ENCODE measurements at regions not wholly inside any gene's neighbourhood (a gene's known extent, or its start where the extent isn't known, plus 50 kb on each side); places are given as distances from the start of the nearest gene placed in this dataset.

GRCh38 chr5:115033861-115034260, 135.8 kb downstream of the TRIM36 start:
- 69% methylated on average over 4 of the region's 4 CpGs for WGBS
- H3K4me3 ChIP-seq (ENCODE audit: low read length in 2 of 2), result no peak overlapping the region
- H3K27ac ChIP-seq (ENCODE audit: low read depth in 1 of 2, low read length in 1 of 2), result no peak overlapping the region
- H3K4me1 ChIP-seq (ENCODE audit: control insufficient read depth in 2 of 2, insufficient read depth in 2 of 2, low read length in 2 of 2), result no peaks in the 10 kb centered on the region
- no peaks in the 10 kb centered on the region for H3K9me3 ChIP-seq (ENCODE audit: control insufficient read depth in 2 of 2, insufficient read depth in 1 of 2, low read length in 1 of 2)
- no peaks in the 10 kb centered on the region for H3K27me3 ChIP-seq (ENCODE audit: control insufficient read depth in 2 of 2, insufficient read depth in 1 of 2, low read length in 1 of 2)
- DNase-seq (ENCODE audit: low read depth in 6 of 9, low spot score in 9 of 9), result no peak
- H3K36me3 ChIP-seq (ENCODE audit: control insufficient read depth in 2 of 2, insufficient read depth in 2 of 2, low read length in 1 of 2), result no peaks in the 10 kb centered on the region

- WGBS, result 60% methylated on average over 4 of the region's 4 CpGs
- H3K27me3 ChIP-seq (ENCODE audit: control insufficient read depth in 2 of 2, insufficient read depth in 1 of 2, low read length in 1 of 2), result no peaks in the 10 kb centered on the region
- no peaks in the 10 kb centered on the region for H3K36me3 ChIP-seq (ENCODE audit: control insufficient read depth in 2 of 2, insufficient read depth in 2 of 2, low read length in 1 of 2)
- DNase-seq (ENCODE audit: low read depth in 6 of 9, low spot score in 9 of 9), result no peak
- H3K27ac ChIP-seq (ENCODE audit: low read depth in 1 of 2, low read length in 1 of 2), result no peak overlapping the region
- H3K9me3 ChIP-seq (ENCODE audit: control insufficient read depth in 2 of 2, insufficient read depth in 1 of 2, low read length in 1 of 2), result no peaks in the 10 kb centered on the region
- no peaks in the 10 kb centered on the region for H3K4me1 ChIP-seq (ENCODE audit: control insufficient read depth in 2 of 2, insufficient read depth in 2 of 2, low read length in 2 of 2)
- H3K4me3 ChIP-seq (ENCODE audit: low read length in 2 of 2), result no peak overlapping the region
Observed at GRCh38 chr5:115028557-115028956, 141.2 kb downstream of the TRIM36 start.

- H3K4me3 ChIP-seq (ENCODE audit: low read length in 2 of 2), result no peak overlapping the region
- H3K27me3 ChIP-seq (ENCODE audit: control insufficient read depth in 2 of 2, insufficient read depth in 1 of 2, low read length in 1 of 2), result no peaks in the 10 kb centered on the region
- no peaks in the 10 kb centered on the region for H3K4me1 ChIP-seq (ENCODE audit: control insufficient read depth in 2 of 2, insufficient read depth in 2 of 2, low read length in 2 of 2)
- no peak for DNase-seq (ENCODE audit: low read depth in 6 of 9, low spot score in 9 of 9)
- H3K27ac ChIP-seq (ENCODE audit: low read depth in 1 of 2, low read length in 1 of 2), result no peak overlapping the region
- no peaks in the 10 kb centered on the region for H3K36me3 ChIP-seq (ENCODE audit: control insufficient read depth in 2 of 2, insufficient read depth in 2 of 2, low read length in 1 of 2)
- H3K9me3 ChIP-seq (ENCODE audit: control insufficient read depth in 2 of 2, insufficient read depth in 1 of 2, low read length in 1 of 2), result no peaks in the 10 kb centered on the region
- 79% methylated on average over 1 of the region's 1 CpG for WGBS
Observed at GRCh38 chr5:115024922-115025321, 144.8 kb downstream of the TRIM36 start.

- Histone ChIP-seq H3K36me3 (ENCODE audit: control insufficient read depth in 2 of 2, insufficient read depth in 2 of 2, low read length in 1 of 2) (no peaks in the 10 kb centered on the region), H3K27me3 (ENCODE audit: control insufficient read depth in 2 of 2, insufficient read depth in 1 of 2, low read length in 1 of 2) (no peaks in the 10 kb centered on the region)
Observed at GRCh38 chr5:115022303-115022702, 147.4 kb downstream of the TRIM36 start.

GRCh38 chr5:115016646-115017045, 153.1 kb downstream of the TRIM36 start:
- Histone ChIP-seq H3K36me3 (ENCODE audit: control insufficient read depth in 2 of 2, insufficient read depth in 2 of 2, low read length in 1 of 2) (no peaks in the 10 kb centered on the region), H3K4me3 (ENCODE audit: low read length in 2 of 2) (no peak overlapping the region), H3K27ac (ENCODE audit: low read depth in 1 of 2, low read length in 1 of 2) (no peak overlapping the region), H3K4me1 (ENCODE audit: control insufficient read depth in 2 of 2, insufficient read depth in 2 of 2, low read length in 2 of 2) (no peaks in the 10 kb centered on the region), H3K27me3 (ENCODE audit: control insufficient read depth in 2 of 2, insufficient read depth in 1 of 2, low read length in 1 of 2) (no peaks in the 10 kb centered on the region), H3K9me3 (ENCODE audit: control insufficient read depth in 2 of 2, insufficient read depth in 1 of 2, low read length in 1 of 2) (no peaks in the 10 kb centered on the region)
- DNase-seq (ENCODE audit: low read depth in 6 of 9, low spot score in 9 of 9), result no peak
- 92% methylated on average over 1 of the region's 1 CpG for WGBS

More at GRCh38 chr5:115022303-115022702, 147.4 kb downstream of the TRIM36 start:
- DNase-seq (ENCODE audit: low read depth in 6 of 9, low spot score in 9 of 9), result no peak
- Histone ChIP-seq H3K4me3 (ENCODE audit: low read length in 2 of 2) (no peak overlapping the region), H3K27ac (ENCODE audit: low read depth in 1 of 2, low read length in 1 of 2) (no peak overlapping the region), H3K4me1 (ENCODE audit: control insufficient read depth in 2 of 2, insufficient read depth in 2 of 2, low read length in 2 of 2) (no peaks in the 10 kb centered on the region), H3K9me3 (ENCODE audit: control insufficient read depth in 2 of 2, insufficient read depth in 1 of 2, low read length in 1 of 2) (no peaks in the 10 kb centered on the region)

GRCh38 chr5:114999176-114999575, 170.5 kb downstream of the TRIM36 start:
- H3K27ac ChIP-seq (ENCODE audit: low read depth in 1 of 2, low read length in 1 of 2), result no peak overlapping the region
- no peaks in the 10 kb centered on the region for H3K36me3 ChIP-seq (ENCODE audit: control insufficient read depth in 2 of 2, insufficient read depth in 2 of 2, low read length in 1 of 2)
- no peaks in the 10 kb centered on the region for H3K27me3 ChIP-seq (ENCODE audit: control insufficient read depth in 2 of 2, insufficient read depth in 1 of 2, low read length in 1 of 2)
- no peak for DNase-seq (ENCODE audit: low read depth in 6 of 9, low spot score in 9 of 9)
- H3K4me3 ChIP-seq (ENCODE audit: low read length in 2 of 2), result no peak overlapping the region
- H3K9me3 ChIP-seq (ENCODE audit: control insufficient read depth in 2 of 2, insufficient read depth in 1 of 2, low read length in 1 of 2), result peaks cover 1 to 6% of the 10 kb centered on the region in 2 donors
- 94% methylated on average over 11 of the region's 11 CpGs for WGBS
- H3K4me1 ChIP-seq (ENCODE audit: control insufficient read depth in 2 of 2, insufficient read depth in 2 of 2, low read length in 2 of 2), result no peaks in the 10 kb centered on the region

GRCh38 chr5:114989512-114989911, 180.2 kb downstream of the TRIM36 start:
- Histone ChIP-seq H3K9me3 (ENCODE audit: control insufficient read depth in 2 of 2, insufficient read depth in 1 of 2, low read length in 1 of 2) (peaks cover 0 to 3% of the 10 kb centered on the region in 2 donors), H3K4me3 (ENCODE audit: low read length in 2 of 2) (no peak overlapping the region), H3K4me1 (ENCODE audit: control insufficient read depth in 2 of 2, insufficient read depth in 2 of 2, low read length in 2 of 2) (no peaks in the 10 kb centered on the region), H3K27me3 (ENCODE audit: control insufficient read depth in 2 of 2, insufficient read depth in 1 of 2, low read length in 1 of 2) (no peaks in the 10 kb centered on the region), H3K36me3 (ENCODE audit: control insufficient read depth in 2 of 2, insufficient read depth in 2 of 2, low read length in 1 of 2) (no peaks in the 10 kb centered on the region), H3K27ac (ENCODE audit: low read depth in 1 of 2, low read length in 1 of 2) (no peak overlapping the region)
- 89% methylated on average over 10 of the region's 10 CpGs for WGBS
- no peak for DNase-seq (ENCODE audit: low read depth in 6 of 9, low spot score in 9 of 9)

- H3K36me3 ChIP-seq (ENCODE audit: control insufficient read depth in 2 of 2, insufficient read depth in 2 of 2, low read length in 1 of 2), result no peaks in the 10 kb centered on the region
- 92% methylated on average over 2 of the region's 2 CpGs for WGBS
- no peak for DNase-seq (ENCODE audit: low read depth in 6 of 9, low spot score in 9 of 9)
Observed at GRCh38 chr5:114988096-114988495, 181.6 kb downstream of the TRIM36 start.

GRCh38 chr5:114984796-114985195, 184.9 kb downstream of the TRIM36 start:
- no peak for DNase-seq (ENCODE audit: low read depth in 6 of 9, low spot score in 9 of 9)
- Histone ChIP-seq H3K36me3 (ENCODE audit: control insufficient read depth in 2 of 2, insufficient read depth in 2 of 2, low read length in 1 of 2) (no peaks in the 10 kb centered on the region), H3K27me3 (ENCODE audit: control insufficient read depth in 2 of 2, insufficient read depth in 1 of 2, low read length in 1 of 2) (no peaks in the 10 kb centered on the region), H3K4me3 (ENCODE audit: low read length in 2 of 2) (no peak overlapping the region), H3K4me1 (ENCODE audit: control insufficient read depth in 2 of 2, insufficient read depth in 2 of 2, low read length in 2 of 2) (no peaks in the 10 kb centered on the region), H3K27ac (ENCODE audit: low read depth in 1 of 2, low read length in 1 of 2) (no peak overlapping the region), H3K9me3 (ENCODE audit: control insufficient read depth in 2 of 2, insufficient read depth in 1 of 2, low read length in 1 of 2) (peaks cover 0 to 3% of the 10 kb centered on the region in 2 donors)
- WGBS, result 99% methylated on average over 2 of the region's 2 CpGs

More at GRCh38 chr5:114988096-114988495, 181.6 kb downstream of the TRIM36 start:
- Histone ChIP-seq H3K27me3 (ENCODE audit: control insufficient read depth in 2 of 2, insufficient read depth in 1 of 2, low read length in 1 of 2) (no peaks in the 10 kb centered on the region), H3K4me1 (ENCODE audit: control insufficient read depth in 2 of 2, insufficient read depth in 2 of 2, low read length in 2 of 2) (no peaks in the 10 kb centered on the region), H3K9me3 (ENCODE audit: control insufficient read depth in 2 of 2, insufficient read depth in 1 of 2, low read length in 1 of 2) (peaks cover 0 to 3% of the 10 kb centered on the region in 2 donors), H3K27ac (ENCODE audit: low read depth in 1 of 2, low read length in 1 of 2) (no peak overlapping the region), H3K4me3 (ENCODE audit: low read length in 2 of 2) (no peak overlapping the region)

GRCh38 chr5:114981111-114981510, 188.6 kb downstream of the TRIM36 start:
- H3K36me3 ChIP-seq (ENCODE audit: control insufficient read depth in 2 of 2, insufficient read depth in 2 of 2, low read length in 1 of 2), result no peaks in the 10 kb centered on the region
- 80% methylated on average over 3 of the region's 3 CpGs for WGBS

More at GRCh38 chr5:114981111-114981510, 188.6 kb downstream of the TRIM36 start:
- H3K4me1 ChIP-seq (ENCODE audit: control insufficient read depth in 2 of 2, insufficient read depth in 2 of 2, low read length in 2 of 2), result no peaks in the 10 kb centered on the region
- no peak overlapping the region for H3K4me3 ChIP-seq (ENCODE audit: low read length in 2 of 2)
- no peaks in the 10 kb centered on the region for H3K9me3 ChIP-seq (ENCODE audit: control insufficient read depth in 2 of 2, insufficient read depth in 1 of 2, low read length in 1 of 2)
- no peak overlapping the region for H3K27ac ChIP-seq (ENCODE audit: low read depth in 1 of 2, low read length in 1 of 2)
- no peaks in the 10 kb centered on the region for H3K27me3 ChIP-seq (ENCODE audit: control insufficient read depth in 2 of 2, insufficient read depth in 1 of 2, low read length in 1 of 2)
- no peak for DNase-seq (ENCODE audit: low read depth in 6 of 9, low spot score in 9 of 9)

Data from thymus (tissue), 11 donors.